NT2/D1 (cell line): ENCODE measurements at regions not wholly inside any gene's neighbourhood (a gene's known extent, or its start where the extent isn't known, plus 50 kb on each side); places are given as distances from the start of the nearest gene placed in this dataset.

Source experiments
- SUZ12 ChIP-seq: IDR thresholded peaks from 2 replicates; pipeline ENCODE4 v1.6.1; 2011; ENCODE audit not compliant: insufficient read length, insufficient read depth; ENCODE audit errors: extremely low read depth
- YY1 ChIP-seq: IDR thresholded peaks from 2 replicates; pipeline ENCODE4 v1.6.1; 2011; ENCODE audit not compliant: insufficient read length, insufficient read depth
- ZNF274 ChIP-seq: IDR thresholded peaks from 2 replicates; pipeline ENCODE4 v1.6.1; 2011; ENCODE audit warnings: mild to moderate bottlenecking, low read depth, low read length

DNA sequence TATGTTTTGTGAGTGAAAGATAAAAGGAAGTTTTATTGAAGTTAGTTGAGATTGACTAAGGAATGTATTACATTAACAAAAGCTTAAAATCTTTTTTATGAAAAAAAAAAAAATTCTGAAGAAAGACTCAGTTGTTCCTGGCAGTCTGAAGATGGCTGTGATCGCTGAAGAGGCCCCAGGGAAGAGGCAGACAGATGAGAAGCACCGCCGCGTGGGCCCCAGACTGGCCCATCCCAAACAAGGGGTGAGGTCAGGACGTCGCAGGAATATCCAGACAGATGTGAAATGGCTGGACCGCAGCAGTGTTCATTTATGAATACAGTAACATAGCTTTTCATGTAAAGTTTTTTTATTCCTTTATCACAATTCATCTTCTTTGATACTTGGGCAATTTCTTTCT, 194.2 kb downstream of the TBXT start:
- no peak for TF ChIP-seq ZNF274
- TF ChIP-seq SUZ12 = no peak
- TF ChIP-seq YY1 = no peak
